ENCODE measurements at regions not wholly inside any gene's neighbourhood (a gene's known extent, or its start where the extent isn't known, plus 50 kb on each side); places are given as distances from the start of the nearest gene placed in this dataset.
"Not testable (repeated sequence)": the region's sequence is repeated elsewhere in the genome, so short reads cannot be mapped to it uniquely, and the experiment has no call there.

DNA sequence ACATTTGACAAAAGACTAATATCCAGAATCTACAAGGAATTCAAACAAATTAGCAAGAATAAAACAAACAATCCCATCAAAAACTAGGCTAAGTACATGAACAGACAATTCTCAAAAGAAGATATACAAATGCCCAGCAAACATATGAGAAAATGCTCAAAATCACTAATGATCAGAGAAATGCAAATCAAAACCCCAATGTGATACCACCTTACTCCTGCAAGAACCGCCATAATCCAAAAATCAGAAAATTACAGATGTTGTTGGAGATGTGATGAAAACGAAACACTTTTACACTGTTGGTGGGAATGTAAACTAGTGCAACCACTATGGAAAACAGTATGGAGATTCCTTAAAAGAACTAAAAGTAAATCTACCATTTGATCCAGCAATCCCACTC lies 79.4 kb downstream of the SNTN start:
- 89 to 94% methylated on average over 2 of the region's 2 CpGs for WGBS, 2 donors
- FAIRE-seq: no peak
- ATAC-seq: no peak
- DNase-seq: no peak
- H3K4me3 ChIP-seq: no peak overlapping the region
- TF ChIP-seq, protein P1, sequence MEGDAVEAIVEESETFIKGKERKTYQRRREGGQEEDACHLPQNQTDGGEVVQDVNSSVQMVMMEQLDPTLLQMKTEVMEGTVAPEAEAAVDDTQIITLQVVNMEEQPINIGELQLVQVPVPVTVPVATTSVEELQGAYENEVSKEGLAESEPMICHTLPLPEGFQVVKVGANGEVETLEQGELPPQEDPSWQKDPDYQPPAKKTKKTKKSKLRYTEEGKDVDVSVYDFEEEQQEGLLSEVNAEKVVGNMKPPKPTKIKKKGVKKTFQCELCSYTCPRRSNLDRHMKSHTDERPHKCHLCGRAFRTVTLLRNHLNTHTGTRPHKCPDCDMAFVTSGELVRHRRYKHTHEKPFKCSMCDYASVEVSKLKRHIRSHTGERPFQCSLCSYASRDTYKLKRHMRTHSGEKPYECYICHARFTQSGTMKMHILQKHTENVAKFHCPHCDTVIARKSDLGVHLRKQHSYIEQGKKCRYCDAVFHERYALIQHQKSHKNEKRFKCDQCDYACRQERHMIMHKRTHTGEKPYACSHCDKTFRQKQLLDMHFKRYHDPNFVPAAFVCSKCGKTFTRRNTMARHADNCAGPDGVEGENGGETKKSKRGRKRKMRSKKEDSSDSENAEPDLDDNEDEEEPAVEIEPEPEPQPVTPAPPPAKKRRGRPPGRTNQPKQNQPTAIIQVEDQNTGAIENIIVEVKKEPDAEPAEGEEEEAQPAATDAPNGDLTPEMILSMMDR (IDR thresholded peaks at IDR 0.05): no peak
- no peaks in the 10 kb centered on the region for H3K36me3 ChIP-seq
- no peaks in the 10 kb centered on the region for H3K4me1 ChIP-seq
- intact Hi-C loops (cut with DNase I): no loop called here
- H3K9me3 ChIP-seq: no peaks in the 10 kb centered on the region
- no peaks in the 10 kb centered on the region for H3K27me3 ChIP-seq
- no peak overlapping the region for H3K27ac ChIP-seq

DNA sequence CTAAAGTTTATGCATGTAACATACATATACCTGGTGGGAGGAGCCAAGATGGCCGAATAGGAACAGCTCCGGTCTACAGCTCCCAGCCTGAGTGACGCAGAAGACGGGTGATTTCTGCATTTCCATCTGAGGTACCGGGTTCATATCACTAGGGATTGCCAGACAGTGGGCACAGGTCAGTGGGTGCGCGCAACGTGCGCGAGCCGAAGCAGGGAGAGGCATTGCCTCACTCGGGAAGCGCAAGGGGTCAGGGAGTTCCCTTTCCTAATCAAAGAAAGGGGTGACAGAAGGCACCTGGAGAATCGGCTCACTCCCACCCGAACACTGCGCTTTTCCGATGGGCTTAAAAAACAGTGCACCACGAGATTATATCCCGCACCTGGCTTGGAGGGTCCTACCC lies 80.8 kb downstream of the SNTN start:
- H3K27ac ChIP-seq; H3K4me3 ChIP-seq; H3K4me1 ChIP-seq; ATAC-seq; H3K27me3 ChIP-seq; H3K36me3 ChIP-seq; intact Hi-C loops (cut with DNase I); H3K9me3 ChIP-seq; DNase-seq; FAIRE-seq: not testable (repeated sequence)
- WGBS, 2 donors: 88 to 91% methylated on average over 19 of the region's 19 CpGs

DNA sequence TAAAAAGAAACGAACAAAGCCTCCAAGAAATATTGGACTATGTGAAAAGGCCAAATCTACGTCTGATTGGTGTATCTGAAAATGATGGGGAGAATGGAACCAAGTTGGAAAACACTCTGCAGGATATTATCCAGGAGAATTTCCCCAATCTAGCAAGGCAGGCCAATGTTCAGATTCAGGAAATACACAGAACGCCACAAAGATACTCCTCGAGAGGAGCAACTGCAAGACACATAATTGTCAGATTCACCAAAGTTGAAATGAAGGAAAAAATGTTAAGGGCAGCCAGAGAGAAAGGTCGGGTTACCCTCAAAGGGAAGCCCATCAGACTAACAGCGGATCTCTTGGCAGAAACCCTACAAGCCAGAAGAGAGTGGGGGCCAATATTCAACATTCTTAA lies 82.2 kb downstream of the SNTN start:
- H3K4me3 ChIP-seq; DNase-seq; H3K4me1 ChIP-seq; H3K9me3 ChIP-seq; H3K36me3 ChIP-seq; ATAC-seq; H3K27ac ChIP-seq; FAIRE-seq; intact Hi-C loops (cut with DNase I); H3K27me3 ChIP-seq: not testable (repeated sequence)
- 70 to 76% methylated on average over 4 to 5 of the region's 6 CpGs for WGBS, 2 donors

DNA sequence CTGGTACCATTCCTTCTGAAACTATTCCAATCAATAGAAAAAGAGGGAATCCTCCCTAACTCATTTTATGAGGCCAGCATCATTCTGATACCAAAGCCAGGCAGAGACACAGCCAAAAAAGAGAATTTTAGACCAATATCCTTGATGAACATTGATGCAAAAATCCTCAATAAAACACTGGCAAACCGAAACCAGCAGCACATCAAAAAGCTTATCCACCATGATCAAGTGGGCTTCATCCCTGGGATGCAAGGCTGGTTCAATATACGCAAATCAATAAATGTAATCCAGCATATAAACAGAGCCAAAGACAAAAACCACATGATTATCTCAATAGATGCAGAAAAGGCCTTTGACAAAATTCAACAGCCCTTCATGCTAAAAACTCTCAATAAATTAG lies 82.3 kb upstream of the C3orf49 start:
- H3K4me1 ChIP-seq; FAIRE-seq; DNase-seq; intact Hi-C loops (cut with DNase I); H3K36me3 ChIP-seq; H3K27me3 ChIP-seq; H3K27ac ChIP-seq; ATAC-seq; H3K9me3 ChIP-seq; H3K4me3 ChIP-seq: not testable (repeated sequence)
- 70 to 100% methylated on average over 1 of the region's 2 CpGs for WGBS, 2 donors

DNA sequence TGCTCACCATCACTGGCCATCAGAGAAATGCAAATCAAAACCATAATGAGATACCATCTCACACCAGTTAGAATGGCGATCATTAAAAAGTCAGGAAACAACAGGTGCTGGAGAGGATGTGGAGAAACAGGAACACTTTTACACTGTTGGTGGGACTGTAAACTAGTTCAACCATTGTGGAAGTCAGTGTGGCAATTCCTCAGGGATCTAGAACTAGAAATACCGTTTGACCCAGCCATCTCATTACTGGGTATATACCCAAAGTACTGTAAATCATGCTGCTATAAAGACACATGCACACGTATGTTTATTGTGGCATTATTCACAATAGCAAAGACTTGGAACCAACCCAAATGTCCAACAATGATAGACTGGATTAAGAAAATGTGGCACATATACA lies 80.5 kb upstream of the C3orf49 start:
- H3K9me3 ChIP-seq; H3K4me1 ChIP-seq; FAIRE-seq; DNase-seq; intact Hi-C loops (cut with DNase I); H3K36me3 ChIP-seq; ATAC-seq; H3K27me3 ChIP-seq; H3K27ac ChIP-seq; H3K4me3 ChIP-seq: not testable (repeated sequence)
- 72 to 93% methylated on average over 2 of the region's 3 CpGs for WGBS, 2 donors

DNA sequence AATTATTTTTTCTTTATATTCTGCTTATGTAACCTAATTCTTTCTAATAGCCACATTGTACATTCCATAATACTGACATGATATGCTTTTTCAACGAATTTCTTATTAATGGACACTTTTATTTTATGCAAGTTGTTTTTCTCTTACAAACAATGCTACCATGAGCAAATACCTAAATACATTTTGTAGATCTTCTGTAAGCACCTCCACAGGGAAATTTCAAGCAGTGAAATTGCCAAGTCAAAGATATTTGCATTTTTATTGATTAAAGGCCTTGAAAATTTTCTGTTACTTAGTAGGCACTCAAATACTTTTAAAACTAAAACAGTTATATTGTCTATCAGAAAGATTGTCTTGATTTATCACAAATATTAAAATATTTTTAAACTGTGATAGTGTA lies 79.6 kb upstream of the C3orf49 start:
- intact Hi-C loops (cut with DNase I): no loop called here
- no peaks in the 10 kb centered on the region for H3K27me3 ChIP-seq
- FAIRE-seq: no peak
- 50 to 60% methylated on average over 1 of the region's 1 CpG for WGBS, 2 donors
- H3K4me3 ChIP-seq: no peak overlapping the region
- no peak for DNase-seq
- H3K4me1 ChIP-seq: no peaks in the 10 kb centered on the region
- no peaks in the 10 kb centered on the region for H3K36me3 ChIP-seq
- ATAC-seq: no peak
- H3K27ac ChIP-seq: no peak overlapping the region
- TF ChIP-seq, protein P1 (IDR thresholded peaks at IDR 0.05): no peak
- H3K9me3 ChIP-seq: no peaks in the 10 kb centered on the region

DNA sequence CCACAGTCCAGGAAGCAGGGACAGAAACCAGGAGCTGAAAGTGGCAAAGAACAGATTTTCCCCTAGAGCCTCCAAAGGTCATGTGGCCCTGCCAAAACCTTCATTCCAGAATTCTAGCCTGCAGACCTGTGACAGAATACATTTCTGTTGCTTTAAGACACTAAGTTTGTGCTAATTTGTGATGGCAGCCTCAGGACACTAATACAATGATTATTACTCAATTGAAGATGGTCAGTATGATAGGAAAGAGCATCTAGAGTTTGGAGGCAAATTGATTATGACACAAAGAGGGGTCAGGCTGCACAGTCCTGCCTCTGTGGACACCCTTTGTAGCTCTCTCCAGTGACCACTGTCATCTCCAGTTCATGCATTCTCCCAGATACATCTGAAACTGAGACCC lies 79.0 kb upstream of the C3orf49 start:
- Histone ChIP-seq H3K36me3 (no peaks in the 10 kb centered on the region), H3K9me3 (no peaks in the 10 kb centered on the region), H3K4me3 (no peak overlapping the region), H3K27me3 (no peaks in the 10 kb centered on the region), H3K4me1 (no peaks in the 10 kb centered on the region), H3K27ac (no peak overlapping the region)
- DNase-seq (no peak), FAIRE-seq (no peak), ATAC-seq (no peak)
- intact Hi-C loops (cut with DNase I): no loop called here
- TF ChIP-seq, protein P1 (IDR thresholded peaks at IDR 0.05): no peak

DNA sequence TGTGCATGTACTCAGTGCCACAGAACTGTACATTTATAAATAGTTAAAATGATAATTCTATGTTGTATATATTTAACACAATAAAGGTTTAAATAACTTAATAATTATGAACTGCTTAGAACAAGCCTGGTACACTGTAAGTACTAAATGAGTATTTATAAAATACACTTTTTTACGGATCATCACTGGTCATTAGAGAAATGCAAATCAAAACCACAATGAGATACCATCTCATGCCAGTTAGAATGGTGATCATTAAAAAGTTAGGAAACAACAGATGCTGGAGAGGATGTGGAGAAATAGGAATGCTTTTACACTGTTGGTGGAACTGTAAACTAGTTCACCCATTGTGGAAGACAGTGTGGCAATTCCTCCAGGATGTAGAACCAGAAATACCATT lies 74.4 kb upstream of the C3orf49 start:
- WGBS, 2 donors: 80 to 100% methylated on average over 1 of the region's 1 CpG
- H3K36me3 ChIP-seq; H3K4me3 ChIP-seq; DNase-seq; H3K4me1 ChIP-seq; H3K27me3 ChIP-seq; intact Hi-C loops (cut with DNase I); H3K9me3 ChIP-seq; FAIRE-seq; ATAC-seq; H3K27ac ChIP-seq: not testable (repeated sequence)

Data from pancreas (tissue), 10 donors.